Mesothelial cell of epicardium (in vitro differentiated cells): ENCODE measurements at regions not wholly inside any gene's neighbourhood (a gene's known extent, or its start where the extent isn't known, plus 50 kb on each side); places are given as distances from the start of the nearest gene placed in this dataset.

Source experiments
- DNase-seq, 2 experiments: peaks; one replicate each; pipeline ENCODE4 v3.0.0; 2021; ENCODE audit warnings: low spot score in 2 of 2; ENCODE audit not compliant: unreplicated experiment in 2 of 2
- H3K27ac Mint-ChIP-seq: 2 replicates; pipeline ENCODE4 v1.8.0; 2021; ENCODE audit warnings: mixed read lengths
- H3K27me3 Mint-ChIP-seq: 2 replicates; pipeline ENCODE4 v1.8.0; 2021; ENCODE audit warnings: low read depth, mixed read lengths
- H3K36me3 Mint-ChIP-seq: 2 replicates; pipeline ENCODE4 v1.8.0; 2021; ENCODE audit warnings: mixed read lengths
- H3K4me1 Mint-ChIP-seq: 2 replicates; pipeline ENCODE4 v1.8.0; 2021; ENCODE audit warnings: mixed read lengths
- H3K4me3 Mint-ChIP-seq: 2 replicates; pipeline ENCODE4 v1.8.0; 2021; ENCODE audit warnings: mild to moderate bottlenecking, moderate library complexity, mixed read lengths
- H3K9me3 Mint-ChIP-seq: 2 replicates; pipeline ENCODE4 v1.8.0; 2021; ENCODE audit warnings: mixed read lengths
- CTCF ChIP-seq: fragments of 200-600 bp; sonication (generic); IDR thresholded peaks from one replicate; pipeline ENCODE4 v1.5.0; 2021; ENCODE audit warnings: antibody characterized with exemption; ENCODE audit not compliant: unreplicated experiment

DNA sequence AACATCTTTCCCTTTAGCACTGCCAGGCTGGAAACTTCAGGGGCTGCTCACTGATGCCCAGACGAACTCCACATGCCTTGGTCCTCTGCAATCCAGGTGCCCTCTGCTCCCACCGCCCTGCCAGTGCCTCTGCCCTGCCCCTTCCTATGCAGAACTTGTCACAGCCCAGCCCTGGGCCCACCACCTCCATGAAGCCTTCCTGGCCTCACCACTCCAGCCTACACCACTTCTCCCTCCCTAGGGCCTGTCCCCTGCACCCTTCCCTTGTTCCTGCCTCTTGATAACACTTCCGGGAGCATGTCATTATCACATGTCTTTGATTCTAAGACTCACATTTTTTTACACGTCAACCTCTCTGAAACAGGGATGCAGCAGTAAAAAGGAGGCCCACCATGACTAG is 627.2 kb downstream of the UQCRFS1 start:
- Mint-ChIP-seq H3K4me3 (no peak overlapping the region), H3K9me3 (no peaks in the 10 kb centered on the region), H3K36me3 (no peaks in the 10 kb centered on the region), H3K27me3 (peaks cover 5% of the 10 kb centered on the region), H3K27ac (no peak overlapping the region), H3K4me1 (peaks cover 4% of the 10 kb centered on the region)
- DNase-seq, result no peak
- no peak for TF ChIP-seq CTCF

GRCh38 chr19:28583713-28584112 is 629.2 kb downstream of the UQCRFS1 start:
- Mint-ChIP-seq H3K27me3 (peaks cover 3% of the 10 kb centered on the region), H3K36me3 (no peaks in the 10 kb centered on the region), H3K9me3 (no peaks in the 10 kb centered on the region), H3K4me1 (peaks cover 4% of the 10 kb centered on the region), H3K27ac (no peak overlapping the region), H3K4me3 (no peak overlapping the region)
- no peak for TF ChIP-seq CTCF
- no peak for DNase-seq

DNA sequence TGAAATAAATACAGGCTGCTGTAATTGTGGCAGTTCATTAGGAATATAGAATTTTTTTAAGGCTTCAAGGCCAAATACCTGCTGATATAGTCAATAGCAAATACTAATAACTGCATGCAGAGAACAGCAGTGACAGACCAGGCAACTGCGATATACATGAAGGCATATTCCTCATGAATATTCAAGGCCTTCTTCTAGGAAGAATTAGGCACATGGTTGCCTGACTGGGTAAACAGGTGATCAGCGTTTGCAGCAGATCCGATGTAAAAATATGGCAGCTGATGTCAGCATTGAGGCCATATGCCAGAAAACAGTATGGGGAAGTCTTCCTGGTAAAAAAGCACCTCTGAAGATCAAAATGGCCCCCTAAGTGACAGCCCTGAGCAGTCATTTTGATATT is 629.7 kb downstream of the UQCRFS1 start:
- H3K36me3 Mint-ChIP-seq, result no peaks in the 10 kb centered on the region
- no peak overlapping the region for H3K27ac Mint-ChIP-seq
- no peak for DNase-seq
- H3K9me3 Mint-ChIP-seq, result no peaks in the 10 kb centered on the region
- peaks cover 4% of the 10 kb centered on the region for H3K4me1 Mint-ChIP-seq
- H3K4me3 Mint-ChIP-seq, result no peak overlapping the region
- no peak for TF ChIP-seq CTCF
- H3K27me3 Mint-ChIP-seq, result peaks cover 3% of the 10 kb centered on the region

GRCh38 chr19:28582796-28583195 is 630.2 kb downstream of the UQCRFS1 start:
- no peak for DNase-seq
- peaks cover 4% of the 10 kb centered on the region for H3K4me1 Mint-ChIP-seq
- TF ChIP-seq CTCF, result no peak
- peaks cover 3% of the 10 kb centered on the region for H3K27me3 Mint-ChIP-seq
- no peak overlapping the region for H3K4me3 Mint-ChIP-seq
- no peak overlapping the region for H3K27ac Mint-ChIP-seq
- no peaks in the 10 kb centered on the region for H3K9me3 Mint-ChIP-seq
- no peaks in the 10 kb centered on the region for H3K36me3 Mint-ChIP-seq

GRCh38 chr19:28582344-28582743 is 630.6 kb downstream of the UQCRFS1 start:
- DNase-seq, result no peak
- H3K27me3 Mint-ChIP-seq, result peaks cover 3% of the 10 kb centered on the region
- no peak overlapping the region for H3K4me3 Mint-ChIP-seq
- peaks cover 4% of the 10 kb centered on the region for H3K4me1 Mint-ChIP-seq
- no peak overlapping the region for H3K27ac Mint-ChIP-seq
- no peak for TF ChIP-seq CTCF
- H3K36me3 Mint-ChIP-seq, result no peaks in the 10 kb centered on the region
- no peaks in the 10 kb centered on the region for H3K9me3 Mint-ChIP-seq

- Mint-ChIP-seq H3K36me3 (no peaks in the 10 kb centered on the region), H3K4me3 (no peak overlapping the region), H3K4me1 (peaks cover 6% of the 10 kb centered on the region), H3K27me3 (peaks cover 3% of the 10 kb centered on the region), H3K9me3 (no peaks in the 10 kb centered on the region), H3K27ac (no peak overlapping the region)
- TF ChIP-seq CTCF, result no peak
- no peak for DNase-seq
Measured at GRCh38 chr19:28581468-28581770, 631.5 kb downstream of the UQCRFS1 start.
